Lower lobe of right lung (tissue), 2 donors: ENCODE measurements at regions not wholly inside any gene's neighbourhood (a gene's known extent, or its start where the extent isn't known, plus 50 kb on each side); places are given as distances from the start of the nearest gene placed in this dataset.
A peak's percentile ranks its signal among the peaks of the same experiment; 100 is the strongest.

Experiments
- ATAC-seq, 2 donors: fragments of 200-7000 bp; cut with Tn5 transposase; one replicate each; pipeline ENCODE4 v1.9.1; 2020 to 2022; ENCODE audit warnings: mild to moderate bottlenecking in 2 of 2, moderate library complexity in 2 of 2
- DNase-seq: peaks from one replicate; pipeline ENCODE4 v3.0.0-alpha.2; 2020
- H3K27ac ChIP-seq: fragments of 200-600 bp; one replicate; pipeline ENCODE4 v1.8.0; 2022
- H3K27me3 ChIP-seq: fragments of 200-600 bp; one replicate; pipeline ENCODE4 v1.8.0; 2022; ENCODE audit warnings: low read depth
- H3K36me3 ChIP-seq: fragments of 200-600 bp; one replicate; pipeline ENCODE4 v1.8.0; 2022; ENCODE audit warnings: mild to moderate bottlenecking
- H3K4me1 ChIP-seq: fragments of 200-600 bp; one replicate; pipeline ENCODE4 v1.8.0; 2022
- H3K4me3 ChIP-seq: fragments of 200-600 bp; one replicate; pipeline ENCODE4 v1.8.0; 2022; ENCODE audit warnings: mild to moderate bottlenecking
- H3K9me3 ChIP-seq: fragments of 200-600 bp; one replicate; pipeline ENCODE4 v1.8.0; 2022
- CTCF ChIP-seq: fragments of 200-600 bp; IDR thresholded peaks from one replicate; pipeline ENCODE4 v1.8.0; 2022; ENCODE audit warnings: antibody characterized with exemption, mild to moderate bottlenecking
- intact Hi-C: fragments of 100-400 bp; cut with DNase I; formaldehyde crosslinking; loops from one replicate; pipeline ENCODE4 v1.11.0; 2022
- donor health status: DM: no; HTN: yes; CAD: no; lungs with severe emphysema.

DNA sequence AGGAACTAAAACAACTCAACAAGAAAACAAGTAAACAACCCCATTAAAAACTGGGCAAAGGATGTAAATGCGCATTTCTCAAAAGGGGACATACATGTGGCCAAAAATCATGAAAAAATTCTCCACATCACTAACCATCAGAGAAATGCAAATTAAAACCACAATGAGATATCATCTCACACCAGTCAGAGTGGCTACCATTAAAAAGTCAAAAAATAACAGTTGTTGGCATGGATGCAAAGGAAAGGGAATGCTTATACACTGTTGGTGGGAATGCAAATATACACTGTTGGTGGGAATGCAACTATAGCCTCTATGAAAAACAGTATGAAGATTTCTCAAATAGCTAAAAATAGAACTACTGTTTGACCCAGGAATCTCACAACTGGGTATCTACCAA lies 60.0 kb upstream of the LANCL2 start:
- H3K27ac ChIP-seq: no peak overlapping the region
- intact Hi-C loops: no loop called here
- no peak for TF ChIP-seq CTCF
- H3K9me3 ChIP-seq: no peaks in the 10 kb centered on the region
- H3K27me3 ChIP-seq: no peaks in the 10 kb centered on the region
- H3K36me3 ChIP-seq: no peaks in the 10 kb centered on the region
- DNase-seq: no peak
- no peak overlapping the region for H3K4me3 ChIP-seq
- H3K4me1 ChIP-seq: no peaks in the 10 kb centered on the region
- no peak for ATAC-seq

GRCh38 chr7:55306331-55306730 lies 58.8 kb upstream of the LANCL2 start:
- Histone ChIP-seq H3K4me1 (no peaks in the 10 kb centered on the region), H3K9me3 (no peaks in the 10 kb centered on the region), H3K27ac (no peak overlapping the region), H3K36me3 (no peaks in the 10 kb centered on the region), H3K4me3 (no peak overlapping the region), H3K27me3 (no peaks in the 10 kb centered on the region)
- no peak for TF ChIP-seq CTCF
- no peak for DNase-seq
- intact Hi-C loops: no loop called here
- no peak for ATAC-seq

DNA sequence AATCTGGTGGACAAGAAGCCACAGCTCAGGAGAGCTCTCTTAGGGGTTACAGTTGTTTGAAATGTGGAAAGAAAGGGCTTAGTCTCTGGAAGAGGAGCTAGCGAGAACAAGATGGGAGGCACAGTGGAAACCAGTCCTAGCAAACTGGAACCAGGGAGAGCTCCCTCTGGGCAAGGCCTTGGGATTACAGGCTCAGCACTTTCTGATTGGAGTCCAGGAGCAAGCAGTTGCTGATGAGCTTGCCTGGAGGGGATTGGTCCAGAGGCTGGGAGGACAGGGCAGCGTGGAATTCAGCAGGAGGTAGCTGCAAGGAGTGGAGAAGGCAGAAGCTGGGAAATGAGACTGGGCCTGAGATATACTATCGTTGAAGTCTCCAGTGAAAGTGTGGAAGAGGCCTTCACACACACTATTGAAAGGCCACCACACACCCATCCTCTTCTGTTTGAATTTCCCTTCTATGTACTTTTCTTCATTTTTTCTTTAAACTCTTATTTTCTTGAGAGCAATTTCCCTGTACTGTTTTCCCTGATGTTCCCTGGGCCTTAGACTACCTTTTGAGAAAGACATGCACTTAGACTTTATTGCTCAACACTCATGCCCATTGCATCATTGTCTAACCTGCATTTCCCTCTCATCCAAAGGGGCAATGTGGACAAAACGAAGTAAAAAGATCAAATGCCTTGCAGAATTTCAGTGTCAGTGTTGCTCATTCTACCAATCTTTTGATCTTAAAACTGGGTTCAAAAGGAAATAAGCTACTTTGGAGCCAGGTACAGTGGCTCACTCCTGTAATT lies 57.8 kb upstream of the LANCL2 start:
- intact Hi-C loops: no loop called here
- H3K27me3 ChIP-seq: no peaks in the 10 kb centered on the region
- no peak overlapping the region for H3K4me3 ChIP-seq
- no peaks in the 10 kb centered on the region for H3K36me3 ChIP-seq
- H3K27ac ChIP-seq: no peak overlapping the region
- no peaks in the 10 kb centered on the region for H3K4me1 ChIP-seq
- no peak for TF ChIP-seq CTCF
- DNase-seq (no peak), ATAC-seq (no peak)
- H3K9me3 ChIP-seq: no peaks in the 10 kb centered on the region

DNA sequence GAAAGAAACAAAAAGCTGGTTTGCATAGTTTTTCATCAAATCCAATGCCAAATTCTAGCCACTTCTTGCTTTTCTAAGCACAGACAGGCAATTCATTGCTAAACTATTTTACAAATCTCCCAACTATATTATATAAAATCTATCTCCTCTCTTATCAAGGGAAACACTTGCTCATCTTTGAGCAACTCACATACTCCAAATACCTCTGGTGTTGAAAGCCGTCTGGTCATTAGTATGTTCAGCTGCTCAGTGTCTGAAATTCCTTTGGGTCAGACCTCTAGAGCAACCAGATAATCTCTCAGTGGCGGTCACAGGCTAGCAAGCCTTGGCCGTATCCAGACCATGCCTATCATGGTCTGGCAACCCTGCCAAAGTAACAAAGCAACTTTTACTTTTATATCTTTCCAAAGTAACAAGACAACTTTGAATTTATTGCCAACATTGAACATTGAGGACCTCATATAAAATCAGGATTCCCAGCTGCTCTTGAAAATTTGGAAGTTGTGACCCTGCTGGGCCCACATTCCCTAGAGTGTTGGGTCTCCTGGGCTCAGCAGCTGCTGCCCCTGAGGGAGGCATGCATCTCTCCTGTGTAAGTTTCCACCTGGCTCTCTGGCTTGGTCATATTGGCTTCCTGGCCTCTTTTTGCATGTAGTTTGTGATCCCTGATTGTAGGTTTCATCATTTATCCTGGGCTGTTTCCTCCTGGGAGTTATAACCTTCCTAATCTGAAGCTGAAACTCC lies 56.8 kb upstream of the LANCL2 start:
- no peak overlapping the region for H3K27ac ChIP-seq
- DNase-seq (no peak), ATAC-seq (peak; percentile 48 to 69)
- TF ChIP-seq CTCF: no peak
- no peaks in the 10 kb centered on the region for H3K9me3 ChIP-seq
- intact Hi-C loops: no loop called here
- H3K36me3 ChIP-seq: no peaks in the 10 kb centered on the region
- no peaks in the 10 kb centered on the region for H3K4me1 ChIP-seq
- no peaks in the 10 kb centered on the region for H3K27me3 ChIP-seq
- H3K4me3 ChIP-seq: no peak overlapping the region

DNA sequence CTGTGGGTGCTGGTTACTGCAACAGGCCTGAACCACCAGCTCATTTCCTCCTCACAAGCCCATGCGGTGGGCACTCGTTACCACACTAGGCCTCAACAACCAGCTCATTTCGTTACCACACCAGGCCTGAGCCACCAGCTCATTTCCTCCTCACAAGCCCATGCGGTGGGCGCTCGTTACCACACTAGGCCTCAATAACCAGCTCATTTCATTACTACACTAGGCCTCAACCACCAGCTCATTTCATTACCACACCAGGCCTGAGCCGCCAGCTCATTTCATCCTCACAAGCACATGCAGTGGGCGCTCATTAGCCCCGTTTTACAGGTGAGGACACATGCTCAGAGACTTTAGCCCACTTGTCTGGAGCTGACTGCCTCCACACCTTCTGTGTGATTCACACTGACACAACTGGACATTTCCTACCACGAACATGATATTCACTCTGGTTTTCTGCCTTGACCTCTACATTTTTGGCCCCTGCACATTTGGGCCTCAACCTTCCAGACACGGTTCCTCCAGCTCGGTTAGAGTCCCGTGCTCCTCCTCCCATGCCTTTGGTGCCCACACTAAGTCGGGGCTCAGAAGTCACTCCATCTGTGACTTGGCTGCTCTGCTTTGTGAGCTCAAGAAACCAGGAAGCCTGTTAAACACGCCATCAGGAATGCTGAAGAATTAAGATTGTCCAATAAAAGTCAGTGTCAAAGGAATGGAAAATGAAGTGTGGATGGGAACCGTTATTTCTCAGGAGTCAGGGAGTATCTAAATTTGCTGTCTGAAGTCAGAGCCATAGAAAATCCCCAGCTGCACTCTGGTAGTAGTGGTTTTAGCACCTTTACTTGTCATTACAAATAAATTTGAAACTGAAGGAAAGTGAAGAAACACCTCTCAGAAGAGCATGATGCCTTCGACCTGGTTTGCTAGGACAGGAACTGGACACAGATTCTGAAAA lies 55.8 kb upstream of the LANCL2 start:
- no peaks in the 10 kb centered on the region for H3K36me3 ChIP-seq
- intact Hi-C loops: no loop called here
- ATAC-seq: peak; percentile 74 to 75

More for the DNA sequence above, 55.8 kb upstream of the LANCL2 start:
- peak; percentile 48 for DNase-seq
- H3K9me3 ChIP-seq: no peaks in the 10 kb centered on the region
- H3K27ac ChIP-seq: no peak overlapping the region
- H3K4me1 ChIP-seq: no peaks in the 10 kb centered on the region
- no peaks in the 10 kb centered on the region for H3K27me3 ChIP-seq
- no peak overlapping the region for H3K4me3 ChIP-seq
- TF ChIP-seq CTCF: no peak
